ENCODE measurements at regions not wholly inside any gene's neighbourhood (a gene's known extent, or its start where the extent isn't known, plus 50 kb on each side); places are given as distances from the start of the nearest gene placed in this dataset.

- TF ChIP-seq MAFK (IDR thresholded peaks at IDR 0.05; ENCODE audit: low read depth, low read length), result no peak
- TF ChIP-seq SUZ12 (IDR thresholded peaks at IDR 0.05; ENCODE audit: low read length), result no peak
- TF ChIP-seq YY1 (IDR thresholded peaks at IDR 0.05; ENCODE audit: low read depth, low read length), result no peak
- no peak for TF ChIP-seq CTCF (IDR thresholded peaks at IDR 0.05; ENCODE audit: control extremely low read depth in 1 of 3, insufficient read depth in 1 of 3, low read depth in 1 of 3, low read length in 3 of 3)
- TF ChIP-seq POLR2A (IDR thresholded peaks at IDR 0.05; ENCODE audit: control extremely low read depth in 1 of 2, low read depth in 2 of 2, low read length in 2 of 2), result no peak
- no peak for TF ChIP-seq SAP30 (IDR thresholded peaks at IDR 0.05; ENCODE audit: insufficient read depth, insufficient replicate concordance, low read length)
- TF ChIP-seq ATF2 (IDR thresholded peaks at IDR 0.05; ENCODE audit: low read length), result no peak
Observed at GRCh38 chr7:41612798-41613197, 90.1 kb downstream of the INHBA start.
